ENCODE measurements at regions not wholly inside any gene's neighbourhood (a gene's known extent, or its start where the extent isn't known, plus 50 kb on each side); places are given as distances from the start of the nearest gene placed in this dataset.

DNA sequence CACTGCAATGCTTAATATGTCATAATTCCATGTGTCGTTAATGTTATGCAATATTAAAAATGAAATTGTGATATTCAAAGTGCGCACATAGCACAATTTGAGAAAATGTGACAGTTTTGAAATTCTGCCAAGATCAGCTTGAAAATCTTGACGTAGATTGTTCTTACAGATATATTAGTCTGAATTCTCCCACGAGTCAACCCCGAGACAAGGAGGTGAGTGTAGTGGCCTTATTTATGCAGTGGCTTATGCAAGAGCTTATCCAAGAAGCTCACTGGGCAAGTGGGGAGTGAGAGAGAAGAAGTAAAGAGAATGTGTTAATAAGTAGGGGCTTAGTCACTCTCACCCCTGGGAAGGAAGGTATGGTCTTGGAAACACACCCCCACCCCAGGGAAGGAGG, 286.1 kb upstream of the STS start:
- TF ChIP-seq, protein P1, sequence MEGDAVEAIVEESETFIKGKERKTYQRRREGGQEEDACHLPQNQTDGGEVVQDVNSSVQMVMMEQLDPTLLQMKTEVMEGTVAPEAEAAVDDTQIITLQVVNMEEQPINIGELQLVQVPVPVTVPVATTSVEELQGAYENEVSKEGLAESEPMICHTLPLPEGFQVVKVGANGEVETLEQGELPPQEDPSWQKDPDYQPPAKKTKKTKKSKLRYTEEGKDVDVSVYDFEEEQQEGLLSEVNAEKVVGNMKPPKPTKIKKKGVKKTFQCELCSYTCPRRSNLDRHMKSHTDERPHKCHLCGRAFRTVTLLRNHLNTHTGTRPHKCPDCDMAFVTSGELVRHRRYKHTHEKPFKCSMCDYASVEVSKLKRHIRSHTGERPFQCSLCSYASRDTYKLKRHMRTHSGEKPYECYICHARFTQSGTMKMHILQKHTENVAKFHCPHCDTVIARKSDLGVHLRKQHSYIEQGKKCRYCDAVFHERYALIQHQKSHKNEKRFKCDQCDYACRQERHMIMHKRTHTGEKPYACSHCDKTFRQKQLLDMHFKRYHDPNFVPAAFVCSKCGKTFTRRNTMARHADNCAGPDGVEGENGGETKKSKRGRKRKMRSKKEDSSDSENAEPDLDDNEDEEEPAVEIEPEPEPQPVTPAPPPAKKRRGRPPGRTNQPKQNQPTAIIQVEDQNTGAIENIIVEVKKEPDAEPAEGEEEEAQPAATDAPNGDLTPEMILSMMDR (IDR thresholded peaks at IDR 0.05) = no peak
- no peak for DNase-seq (ENCODE audit: low spot score)
- Histone ChIP-seq H3K27me3 (no peaks in the 10 kb centered on the region), H3K27ac (no peak overlapping the region), H3K4me1 (no peaks in the 10 kb centered on the region), H3K4me3 (no peak overlapping the region), H3K9me3 (peaks cover 0 to 12% of the 10 kb centered on the region in 2 donors), H3K36me3 (no peaks in the 10 kb centered on the region)

DNA sequence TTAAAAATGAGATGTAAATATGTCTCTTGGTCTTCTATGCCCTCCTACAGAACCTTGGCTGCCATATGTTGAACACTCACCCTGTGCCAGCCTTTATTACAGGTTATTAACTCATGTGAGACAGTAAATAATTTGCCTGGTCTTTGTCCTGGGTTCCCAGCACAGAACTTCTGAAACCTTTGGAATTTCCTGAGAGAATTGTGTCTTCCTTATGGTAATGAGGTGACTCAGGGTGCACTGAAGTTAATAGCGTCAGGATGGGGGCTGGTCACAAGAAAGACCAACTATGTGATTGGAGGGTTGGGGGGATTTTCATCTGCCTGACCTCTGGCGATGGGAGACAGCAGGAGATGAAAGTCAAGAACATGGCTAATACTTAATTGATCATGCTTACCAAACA, 289.8 kb upstream of the STS start:
- no peak overlapping the region for H3K4me3 ChIP-seq
- no peak for DNase-seq (ENCODE audit: low spot score)
- TF ChIP-seq, protein P1 (IDR thresholded peaks at IDR 0.05) = no peak
- H3K36me3 ChIP-seq = no peaks in the 10 kb centered on the region
- peaks cover 0 to 16% of the 10 kb centered on the region in 2 donors for H3K9me3 ChIP-seq
- H3K27ac ChIP-seq = no peak overlapping the region
- no peaks in the 10 kb centered on the region for H3K27me3 ChIP-seq
- no peaks in the 10 kb centered on the region for H3K4me1 ChIP-seq

DNA sequence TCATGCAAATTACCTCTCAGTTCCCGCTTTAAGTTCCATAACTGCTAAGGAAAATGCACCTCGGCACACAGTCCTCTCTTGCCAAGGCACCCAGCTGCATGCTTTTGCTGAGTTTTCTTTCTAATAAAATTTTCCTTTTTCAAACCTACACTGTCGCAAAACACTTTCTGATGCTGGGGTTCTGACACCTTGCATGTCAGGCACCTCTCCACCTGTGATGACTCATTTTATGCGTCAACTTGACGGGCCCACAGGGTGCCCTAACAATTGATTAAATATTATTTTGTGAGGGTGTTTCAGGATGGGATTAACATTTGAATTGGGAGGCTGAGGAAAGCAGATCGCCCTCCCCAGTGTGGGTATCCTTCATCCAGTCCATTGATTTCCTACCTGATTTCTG, 291.0 kb upstream of the STS start:
- Histone ChIP-seq H3K4me3 (no peak overlapping the region), H3K27ac (no peak overlapping the region), H3K9me3 (peaks cover 0 to 17% of the 10 kb centered on the region in 2 donors), H3K27me3 (no peaks in the 10 kb centered on the region), H3K36me3 (no peaks in the 10 kb centered on the region), H3K4me1 (no peaks in the 10 kb centered on the region)
- DNase-seq (ENCODE audit: low spot score) = no peak
- TF ChIP-seq, protein P1 (IDR thresholded peaks at IDR 0.05) = no peak

DNA sequence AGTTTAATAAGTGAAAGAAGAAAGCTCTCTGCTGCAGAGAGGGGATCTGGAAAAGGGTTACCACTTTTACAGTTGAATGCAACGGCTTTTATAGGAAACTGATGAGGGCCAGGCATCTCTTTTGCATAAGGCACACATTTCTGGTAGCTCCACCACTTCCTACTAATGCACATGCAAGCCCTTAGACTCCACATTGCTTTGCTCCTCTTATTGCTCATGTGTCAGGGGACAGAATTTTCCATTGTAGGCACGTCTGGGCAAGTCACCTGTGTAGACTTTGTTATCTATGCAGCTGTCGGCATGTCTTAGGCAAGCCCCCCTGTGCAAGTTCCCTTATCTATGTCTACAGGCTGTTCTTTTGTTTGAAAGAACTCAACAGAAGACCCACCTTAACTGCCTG, 294.6 kb upstream of the STS start:
- Histone ChIP-seq H3K4me1 (no peaks in the 10 kb centered on the region), H3K27me3 (no peaks in the 10 kb centered on the region), H3K27ac (no peak overlapping the region), H3K36me3 (no peaks in the 10 kb centered on the region), H3K9me3 (peaks cover 0 to 6% of the 10 kb centered on the region in 2 donors), H3K4me3 (no peak overlapping the region)
- TF ChIP-seq, protein P1 (IDR thresholded peaks at IDR 0.05) = no peak
- no peak for DNase-seq (ENCODE audit: low spot score)

DNA sequence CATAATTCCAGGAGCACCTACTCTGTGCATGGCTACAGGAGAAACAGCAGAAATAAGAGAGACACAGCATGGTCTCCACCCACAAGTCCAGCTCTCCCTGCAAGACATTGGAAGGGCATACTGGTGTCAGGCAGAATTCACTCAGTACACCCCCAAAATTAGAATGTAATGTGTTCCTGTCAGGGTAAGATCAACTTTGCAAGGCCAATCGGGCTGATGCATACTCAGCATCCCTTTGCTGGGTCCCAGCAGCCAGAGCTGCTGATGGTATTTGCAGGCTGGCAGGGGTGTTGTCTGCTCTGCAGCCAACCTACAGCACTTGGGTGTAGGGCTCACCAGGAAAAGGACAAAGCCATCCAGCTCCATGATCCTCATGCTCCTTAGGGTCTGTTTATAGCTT, 295.4 kb upstream of the STS start:
- TF ChIP-seq, protein P1 (IDR thresholded peaks at IDR 0.05) = no peak
- Histone ChIP-seq H3K4me3 (no peak overlapping the region), H3K36me3 (no peaks in the 10 kb centered on the region), H3K27ac (no peak overlapping the region), H3K9me3 (peaks cover 0 to 12% of the 10 kb centered on the region in 2 donors), H3K4me1 (no peaks in the 10 kb centered on the region), H3K27me3 (no peaks in the 10 kb centered on the region)
- DNase-seq (ENCODE audit: low spot score) = no peak

DNA sequence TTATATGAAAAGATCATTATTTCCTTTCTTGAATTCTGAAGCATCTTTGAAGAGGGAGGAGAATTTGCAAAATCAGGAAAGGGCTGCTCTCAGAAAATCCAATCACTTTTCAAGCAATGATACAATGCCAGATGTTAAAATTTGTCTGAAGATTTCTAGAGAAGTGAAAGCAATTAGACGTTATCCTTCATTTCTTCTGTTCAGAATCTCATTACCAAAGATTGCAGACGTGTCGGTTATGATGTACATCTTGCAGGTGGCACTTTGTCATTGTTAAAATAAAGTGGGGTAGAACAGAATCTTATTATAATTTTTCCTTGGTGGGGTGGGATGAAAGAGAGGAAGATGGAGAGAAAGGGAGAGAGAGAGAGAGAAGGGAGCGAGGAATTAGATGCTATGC, 296.4 kb upstream of the STS start:
- Histone ChIP-seq H3K4me3 (no peak overlapping the region), H3K36me3 (no peaks in the 10 kb centered on the region), H3K4me1 (no peaks in the 10 kb centered on the region), H3K9me3 (peaks cover 0 to 12% of the 10 kb centered on the region in 2 donors), H3K27ac (no peak overlapping the region), H3K27me3 (no peaks in the 10 kb centered on the region)
- TF ChIP-seq, protein P1 (IDR thresholded peaks at IDR 0.05) = no peak
- DNase-seq (ENCODE audit: low spot score) = no peak

Measured in right atrium auricular region (tissue), 2 donors.